ENCODE measurements at regions not wholly inside any gene's neighbourhood (a gene's known extent, or its start where the extent isn't known, plus 50 kb on each side); places are given as distances from the start of the nearest gene placed in this dataset.
"Not testable (repeated sequence)": the region's sequence is repeated elsewhere in the genome, so short reads cannot be mapped to it uniquely, and the experiment has no call there.

DNA sequence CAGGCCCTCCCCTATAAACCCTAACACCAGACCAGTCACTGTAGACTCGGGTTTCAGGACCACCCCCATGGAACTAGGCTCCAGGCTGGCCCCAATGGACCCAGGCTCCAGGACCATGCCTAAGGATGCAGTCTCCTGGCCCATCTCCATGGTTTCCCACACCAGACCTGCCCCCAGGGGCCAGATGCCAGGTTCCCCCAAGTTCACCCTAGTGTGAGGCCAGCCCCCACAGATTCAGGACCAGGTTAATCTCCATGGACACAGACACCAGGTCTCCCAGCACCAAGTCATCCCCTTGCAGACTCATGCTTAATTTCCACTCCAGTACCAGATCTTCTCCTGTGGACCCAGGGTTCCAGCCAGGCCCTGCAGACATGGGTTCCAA lies 103.8 kb upstream of the LANCL2 start:
- no peak for DNase-seq

DNA sequence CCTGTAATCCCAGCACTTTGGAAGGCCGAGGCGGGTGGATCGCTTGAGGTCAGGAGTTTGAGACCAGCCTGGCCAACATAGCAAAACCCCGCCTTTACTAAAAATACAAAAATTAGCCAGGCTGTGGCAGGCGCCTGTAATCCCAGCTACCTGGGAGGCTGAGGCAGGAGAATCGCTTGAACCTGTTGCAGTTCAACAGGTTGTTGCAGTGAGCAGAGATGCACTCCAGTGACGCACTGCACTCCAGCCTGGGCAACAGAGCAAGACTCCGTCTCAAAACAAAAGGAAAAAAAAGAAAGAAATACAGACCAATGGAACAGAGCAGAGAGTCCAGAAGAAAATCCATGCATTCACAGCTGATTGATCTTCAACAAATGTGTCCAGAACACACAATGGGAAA lies 99.8 kb upstream of the LANCL2 start:
- DNase-seq: not testable (repeated sequence)

DNA sequence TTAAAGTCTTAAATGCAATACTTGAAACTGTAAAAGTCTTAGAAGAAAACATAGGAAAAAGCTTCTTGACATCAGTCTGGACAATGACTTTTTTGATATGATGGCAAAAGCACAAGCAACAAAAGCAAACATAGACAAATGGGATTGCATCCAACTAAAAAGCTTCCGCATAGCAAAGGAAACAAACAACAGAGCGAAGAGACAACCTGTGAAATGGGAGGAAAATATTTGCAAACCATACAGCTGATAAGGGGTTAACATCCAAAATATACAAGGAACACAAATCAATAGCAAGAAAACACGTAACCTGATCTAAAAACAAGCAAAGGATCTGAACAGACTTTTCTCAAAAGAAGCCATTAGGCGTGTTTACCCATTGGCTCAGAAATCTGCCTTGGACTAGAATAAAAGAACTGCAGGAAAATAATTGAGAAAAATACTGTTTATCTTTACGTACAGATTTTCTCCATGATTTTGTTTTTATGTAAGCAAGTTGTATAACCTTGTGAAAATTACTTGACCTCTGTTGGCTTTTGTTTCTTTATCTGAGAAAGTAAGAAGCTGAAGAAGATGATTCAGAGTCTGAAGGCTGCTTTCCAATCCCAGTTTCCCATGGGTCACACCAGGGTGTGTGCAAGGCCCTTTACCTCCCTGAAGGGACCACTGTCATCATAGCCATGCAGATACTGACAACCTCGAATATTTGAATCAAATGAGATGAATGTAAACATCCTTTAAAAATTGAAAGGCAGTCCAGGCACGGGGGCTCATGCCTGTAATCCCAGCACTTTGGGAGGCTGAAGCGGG lies 99.1 kb upstream of the LANCL2 start:
- DNase-seq: no peak

DNA sequence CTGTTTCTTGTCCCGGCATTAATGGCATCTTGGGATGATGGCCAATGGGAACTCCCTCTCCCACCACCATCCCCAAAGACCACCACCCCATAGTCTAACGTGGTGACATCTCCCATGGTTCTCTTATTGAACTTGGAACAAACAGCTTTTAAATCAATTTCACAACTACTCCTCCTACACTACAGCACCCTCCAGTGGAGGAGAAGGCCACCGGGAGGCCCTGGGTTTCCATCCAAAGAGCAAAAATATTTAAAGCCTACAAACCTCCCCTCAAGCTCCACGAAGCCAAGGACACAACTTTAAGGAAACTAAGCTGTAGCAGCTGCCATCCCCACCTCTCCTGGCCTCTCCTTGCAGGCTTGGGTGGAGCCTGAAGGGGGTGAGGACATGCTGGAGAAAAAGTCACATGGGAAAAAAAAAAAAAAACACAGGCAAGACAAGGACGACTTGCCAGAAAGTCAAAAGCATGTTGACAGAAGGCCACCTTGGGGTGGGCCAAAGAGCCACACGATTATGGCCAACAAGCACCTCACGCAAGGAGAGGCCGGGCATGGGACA lies 94.0 kb upstream of the LANCL2 start:
- DNase-seq: no peak

DNA sequence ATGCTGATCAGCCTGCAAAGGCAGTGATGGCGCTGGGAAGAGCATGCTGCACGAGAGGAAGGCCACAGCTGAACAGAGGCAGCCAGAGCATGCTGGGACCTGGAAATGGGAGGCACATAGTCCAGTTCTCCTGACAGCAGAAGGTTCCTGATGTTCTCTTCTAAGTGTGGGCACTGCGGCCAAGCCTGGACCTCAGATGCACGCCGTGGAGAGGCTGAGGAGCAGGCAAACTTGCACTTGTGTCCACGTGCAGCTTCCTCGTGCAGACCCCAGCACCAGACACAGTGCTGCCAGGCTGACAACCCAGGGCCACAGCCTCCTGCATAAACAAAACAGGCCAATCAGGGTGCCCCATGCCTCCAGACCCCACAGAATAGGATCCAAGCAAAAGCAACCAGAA lies 93.5 kb upstream of the LANCL2 start:
- DNase-seq: no peak

DNA sequence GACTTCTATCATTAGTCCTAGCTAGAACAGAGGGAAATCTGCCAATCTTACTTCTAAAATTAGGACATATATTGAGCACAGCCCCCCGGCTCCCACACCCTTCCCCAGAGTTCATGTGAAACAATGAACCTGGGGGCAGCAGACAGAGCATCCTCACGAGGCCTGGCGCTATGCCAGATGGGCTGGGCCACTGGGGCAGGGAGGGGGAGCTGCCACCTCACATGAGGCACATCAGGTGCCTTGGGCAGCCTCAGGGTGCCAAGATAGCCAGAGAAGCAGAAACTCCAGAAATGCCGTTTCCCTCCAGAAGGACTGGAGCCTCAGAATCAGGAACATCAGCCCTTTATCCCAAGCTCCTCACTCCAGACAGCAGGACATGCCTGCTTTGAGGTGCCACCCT lies 92.8 kb upstream of the LANCL2 start:
- no peak for DNase-seq

DNA sequence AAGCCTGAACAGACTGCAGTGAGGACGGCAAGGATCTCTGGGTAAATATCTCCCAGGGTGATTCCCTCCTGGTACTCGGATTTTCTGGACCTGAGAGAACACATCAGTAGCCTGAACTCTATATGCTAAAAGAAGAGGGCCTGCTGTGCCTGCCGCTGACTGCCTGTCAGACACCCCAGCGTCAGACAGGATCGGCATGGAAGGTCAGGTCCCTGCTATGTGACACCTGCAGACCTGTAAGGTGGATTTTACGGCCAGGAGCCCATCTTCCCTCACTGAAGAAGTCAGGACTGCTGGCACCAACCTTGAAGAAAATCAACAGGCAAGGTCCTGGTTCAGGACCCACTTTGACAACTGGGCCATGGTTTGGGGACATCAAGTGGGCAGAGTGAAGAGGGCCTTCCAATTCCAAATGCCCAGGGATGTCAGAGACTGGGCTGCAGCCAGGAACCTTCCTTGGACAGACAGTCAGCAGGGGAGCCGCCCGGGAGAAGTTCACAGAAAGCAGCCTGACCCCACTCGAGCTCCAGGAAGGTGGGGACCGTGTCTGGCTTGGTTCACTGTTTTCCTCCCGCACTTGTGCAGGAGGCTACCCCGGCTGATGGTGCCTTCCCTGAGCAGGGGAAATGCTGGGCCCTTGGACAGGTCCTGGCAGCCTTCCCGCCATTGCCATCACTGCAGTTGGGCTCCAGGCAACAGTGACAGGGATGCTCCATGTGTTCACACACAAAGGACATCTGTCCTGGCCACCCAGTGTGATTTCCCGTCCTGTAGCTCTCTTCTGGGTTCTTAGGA lies 91.8 kb upstream of the LANCL2 start:
- DNase-seq: no peak

DNA sequence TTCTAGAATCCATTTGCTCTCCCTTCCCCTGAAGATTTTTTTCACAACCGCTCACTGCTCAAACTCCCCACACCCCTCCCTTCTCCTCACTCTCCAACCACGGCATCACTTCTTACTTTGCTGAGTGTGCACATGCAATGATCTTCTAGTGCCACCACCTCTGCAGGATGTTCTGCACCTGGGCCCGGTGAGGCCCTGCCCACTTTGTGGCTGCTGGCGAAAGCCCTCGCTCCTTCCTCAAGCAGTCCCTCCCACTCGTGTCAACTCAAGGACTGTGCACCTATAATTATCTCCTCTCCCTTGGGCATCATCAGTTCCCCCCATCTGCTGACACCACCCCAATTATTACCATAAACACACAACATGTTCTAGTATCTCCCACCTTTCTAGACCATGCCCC lies 91.0 kb upstream of the LANCL2 start:
- DNase-seq: no peak

DNA sequence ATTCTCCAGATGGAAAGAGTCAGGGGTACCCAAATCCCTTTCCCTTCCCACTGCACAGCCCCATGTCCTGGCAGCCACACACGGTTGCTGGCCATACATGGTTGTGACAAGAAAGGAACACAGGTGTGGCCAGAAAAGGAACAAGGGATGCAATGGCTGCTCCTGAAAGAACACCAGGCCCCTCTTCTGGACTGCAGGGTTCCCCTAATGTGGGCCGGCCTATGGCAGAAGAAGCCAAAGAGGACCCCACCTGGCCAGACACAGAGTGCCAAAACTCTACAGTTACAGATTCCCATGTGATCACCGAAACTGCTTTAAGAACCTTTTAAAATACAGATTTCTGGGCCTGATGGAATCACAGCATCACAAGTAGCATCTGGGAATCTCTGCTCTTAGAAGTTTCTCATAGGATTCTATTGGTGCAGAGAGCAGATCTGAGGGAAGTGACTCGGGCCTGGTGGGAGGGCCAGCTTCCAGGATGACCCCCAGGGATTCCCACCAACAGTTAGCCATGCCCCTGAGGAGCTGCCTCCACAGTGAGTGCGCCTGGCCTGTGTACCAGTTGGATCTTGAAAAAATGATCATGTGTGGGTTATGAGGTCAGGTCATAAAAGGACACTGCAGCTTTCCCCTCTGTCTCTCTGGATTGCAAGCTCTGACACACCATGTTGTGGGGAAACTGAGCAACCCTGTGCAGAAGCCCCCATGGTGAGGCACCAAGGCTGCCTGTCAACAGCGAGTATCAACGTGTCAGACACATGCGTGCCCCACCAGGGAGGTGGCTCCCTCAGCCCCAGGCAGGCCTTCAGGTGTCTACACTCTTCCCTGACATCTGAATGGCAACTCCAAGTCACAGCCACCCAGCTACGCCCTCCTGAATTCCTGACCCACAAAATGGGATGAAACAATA lies 89.6 kb upstream of the LANCL2 start:
- no peak for DNase-seq

DNA sequence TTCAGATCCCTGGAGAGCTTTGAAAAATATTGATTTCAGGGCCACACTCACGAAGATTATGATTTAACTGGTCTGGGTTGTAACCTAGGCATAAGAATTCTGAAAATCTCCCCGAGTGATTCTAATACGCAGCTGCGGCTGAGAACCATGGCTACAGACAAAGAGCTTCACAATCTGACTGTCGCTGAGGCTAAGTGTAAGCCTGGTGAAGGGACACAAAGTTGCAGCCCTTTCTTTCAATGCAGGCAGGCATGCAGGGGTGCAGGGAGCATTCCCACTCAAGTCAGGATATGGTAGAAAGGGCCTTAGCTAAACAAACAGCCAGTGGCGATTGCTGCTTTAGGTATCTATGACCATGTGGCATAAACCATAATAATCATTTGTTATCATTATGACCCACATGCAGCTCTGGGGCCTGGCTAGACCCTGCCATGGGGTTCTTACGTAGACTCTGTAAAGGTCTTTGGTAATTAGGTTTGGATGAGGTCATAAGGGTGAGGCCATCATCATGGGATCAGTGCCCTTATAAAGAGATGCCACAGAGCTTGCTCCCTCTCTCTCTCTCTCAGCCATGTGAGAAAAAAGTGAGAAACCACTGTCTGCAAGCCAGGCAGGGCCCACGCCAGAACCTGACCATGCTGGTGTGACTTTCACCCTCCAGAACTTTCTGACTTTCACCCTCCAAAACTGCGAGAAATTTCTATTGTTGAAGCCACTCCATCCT lies 88.4 kb upstream of the LANCL2 start:
- no peak for DNase-seq

DNA sequence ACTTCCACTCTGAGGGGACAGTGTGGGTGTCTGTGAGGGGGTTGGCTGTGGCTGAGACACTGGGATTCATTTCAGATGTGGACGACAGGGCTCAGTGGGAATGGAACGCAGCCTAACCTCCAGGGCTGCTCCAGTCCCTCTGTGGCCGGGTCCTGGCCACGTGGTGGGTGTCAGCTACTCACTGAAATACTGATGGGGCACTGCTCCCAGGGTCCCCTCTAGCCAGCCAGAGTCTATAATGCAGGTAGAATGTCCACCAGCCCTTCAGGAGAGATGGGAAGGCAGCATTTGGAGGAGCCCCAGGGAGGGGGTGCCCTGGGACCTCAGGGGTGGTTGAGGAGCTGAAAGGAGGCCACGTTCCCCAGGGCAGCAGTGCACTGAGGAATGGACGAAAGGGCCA lies 87.2 kb upstream of the LANCL2 start:
- no peak for DNase-seq

DNA sequence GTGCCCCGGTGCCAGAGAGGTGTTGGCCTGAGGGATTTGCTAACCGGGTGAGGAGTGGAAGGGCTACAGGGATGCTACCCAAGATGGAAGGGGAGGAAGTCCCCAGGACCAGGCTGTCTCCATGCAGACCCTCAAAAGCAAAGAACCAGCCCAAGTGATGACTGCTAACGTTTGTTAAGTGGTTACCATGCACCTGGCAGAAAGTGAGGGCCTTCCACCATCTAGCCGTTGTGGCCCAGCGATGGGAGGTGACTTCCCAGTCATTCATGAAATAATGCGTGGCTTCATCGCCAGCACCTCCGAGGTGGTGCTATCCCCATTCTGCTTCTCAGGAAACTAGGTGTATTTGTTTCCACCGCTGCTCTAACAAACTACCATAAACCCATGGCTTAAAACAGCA lies 86.8 kb upstream of the LANCL2 start:
- no peak for DNase-seq

DNA sequence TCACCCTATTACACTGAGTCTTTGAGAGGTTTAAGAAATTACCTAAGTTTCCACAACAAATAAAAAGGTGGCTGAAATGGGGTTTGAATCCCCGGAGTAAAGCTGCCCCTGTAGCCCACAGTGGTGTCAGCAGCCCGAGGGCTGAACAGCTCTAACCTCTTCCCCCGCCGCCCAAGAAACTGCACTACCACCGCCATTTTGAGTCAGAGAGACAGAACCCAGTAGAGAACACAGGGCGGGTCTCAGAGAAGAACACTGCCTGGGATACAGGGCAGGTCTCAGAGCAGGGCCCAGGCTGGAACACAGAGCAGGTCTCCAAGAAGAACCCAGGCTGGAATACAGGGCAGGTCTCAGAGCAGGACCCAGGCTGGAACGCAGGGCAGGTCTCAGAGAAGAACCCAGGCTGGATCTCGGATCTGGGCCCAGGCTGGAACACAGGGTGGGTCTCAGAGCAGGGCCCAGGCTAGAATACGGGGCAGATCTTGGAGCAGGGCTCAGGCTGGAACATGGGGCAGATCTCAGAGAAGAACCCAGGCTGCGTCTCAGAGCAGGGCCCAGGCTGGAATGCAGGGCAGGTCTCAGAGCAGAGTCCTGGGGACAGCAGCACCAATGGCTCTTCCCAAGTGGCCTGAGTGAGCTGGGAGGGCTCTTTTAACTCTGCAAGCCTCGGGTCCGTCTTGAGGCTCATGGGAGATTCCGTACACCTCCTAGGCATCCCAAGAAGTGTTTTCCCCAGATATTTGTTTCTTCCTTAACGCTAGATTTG lies 85.9 kb upstream of the LANCL2 start:
- no peak for DNase-seq

DNA sequence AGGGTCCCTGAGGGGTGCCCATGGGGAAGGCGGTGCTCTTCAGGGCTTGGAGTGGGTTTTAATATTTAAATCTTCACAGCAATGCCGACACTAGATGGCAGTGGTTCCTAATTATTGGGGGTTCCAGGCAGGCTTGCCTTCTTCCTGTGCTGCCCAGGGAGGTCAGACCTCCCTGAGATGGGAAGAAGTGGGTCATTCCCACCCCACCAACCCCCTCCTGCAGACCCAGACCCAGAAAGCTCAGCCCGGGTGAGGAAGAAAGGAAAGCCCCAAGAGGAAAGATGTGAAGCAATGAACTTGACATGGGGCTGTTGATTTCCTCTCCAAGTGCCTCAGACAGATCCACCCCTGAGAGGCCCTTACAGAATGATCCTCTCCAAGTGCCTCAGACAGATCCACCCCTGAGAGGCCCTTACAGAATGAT lies 85.1 kb upstream of the LANCL2 start:
- DNase-seq: peak in 45 of 56 donors; percentile 8 to 72 (median 34)

DNA sequence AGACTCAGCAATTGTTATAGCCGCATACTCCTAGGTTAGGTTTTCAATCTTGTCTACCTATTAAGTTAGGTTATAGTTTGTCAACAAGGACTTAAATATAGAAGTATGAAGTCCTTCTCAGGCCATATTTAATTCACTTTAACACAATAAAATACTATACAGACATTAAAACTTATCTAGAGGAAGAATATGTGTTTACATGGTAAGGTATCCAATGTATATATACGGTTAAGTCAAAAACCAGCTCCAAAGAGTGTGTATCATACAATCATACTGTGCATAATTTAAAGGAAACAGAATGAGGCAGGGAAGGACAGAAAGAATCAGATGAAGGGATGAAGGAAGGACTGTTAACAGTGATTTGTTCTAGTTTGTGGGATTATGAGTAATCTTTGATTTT lies 79.5 kb upstream of the LANCL2 start:
- DNase-seq: no peak

DNA sequence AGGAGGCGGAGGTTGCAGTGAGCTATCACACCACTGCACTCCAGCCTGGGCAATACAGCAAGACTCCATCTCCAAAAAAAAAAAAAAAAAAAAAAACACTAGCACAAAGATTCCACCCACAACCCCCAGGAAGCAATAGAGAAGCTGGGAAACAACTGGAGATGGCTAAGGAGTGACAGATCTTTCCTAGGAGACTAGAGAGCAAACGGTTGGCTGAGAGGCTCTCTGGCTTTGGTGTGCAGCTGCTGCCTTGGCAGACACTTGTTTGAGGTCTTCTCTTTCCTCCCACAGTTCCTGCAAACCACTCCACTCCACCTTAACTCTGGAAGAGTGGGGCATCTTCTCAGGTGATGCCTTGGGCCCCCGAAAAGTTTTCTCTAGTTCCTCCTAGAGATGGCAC lies 78.5 kb upstream of the LANCL2 start:
- DNase-seq: no peak

DNA sequence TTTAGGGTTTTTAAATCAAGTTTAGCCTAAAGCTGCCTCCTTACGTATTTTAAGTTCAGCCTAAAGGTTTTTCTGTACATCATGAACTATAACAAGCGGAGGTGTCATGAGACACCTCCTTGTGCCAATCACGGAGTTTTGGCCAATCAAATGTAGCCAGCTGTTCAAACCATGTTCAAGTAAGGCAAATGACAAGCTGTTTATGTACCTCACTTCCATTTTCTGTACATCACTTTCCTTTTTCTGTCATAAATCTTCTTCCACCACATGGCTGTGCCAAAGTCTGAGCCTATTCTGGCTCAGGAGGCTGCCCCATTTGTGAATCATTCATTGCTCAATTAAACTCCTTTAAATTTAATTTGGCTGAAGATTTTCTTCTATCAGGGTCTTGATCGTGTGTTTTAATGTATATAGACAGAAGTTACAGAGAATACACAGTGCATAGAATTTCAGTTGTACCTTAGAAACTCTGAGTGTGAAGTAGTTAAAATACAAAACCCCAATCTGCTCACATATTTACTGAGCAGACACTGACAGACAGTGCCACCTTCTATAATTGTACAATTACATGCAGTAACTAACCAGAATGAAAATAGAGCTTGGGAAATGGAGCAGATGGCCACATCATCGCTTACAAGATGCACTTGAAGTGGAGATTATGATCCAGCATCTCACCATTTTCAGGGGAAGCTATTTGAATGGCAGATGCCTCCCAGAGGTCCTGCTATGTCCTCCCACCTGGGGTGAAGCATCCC lies 76.9 kb upstream of the LANCL2 start:
- DNase-seq: no peak

DNA sequence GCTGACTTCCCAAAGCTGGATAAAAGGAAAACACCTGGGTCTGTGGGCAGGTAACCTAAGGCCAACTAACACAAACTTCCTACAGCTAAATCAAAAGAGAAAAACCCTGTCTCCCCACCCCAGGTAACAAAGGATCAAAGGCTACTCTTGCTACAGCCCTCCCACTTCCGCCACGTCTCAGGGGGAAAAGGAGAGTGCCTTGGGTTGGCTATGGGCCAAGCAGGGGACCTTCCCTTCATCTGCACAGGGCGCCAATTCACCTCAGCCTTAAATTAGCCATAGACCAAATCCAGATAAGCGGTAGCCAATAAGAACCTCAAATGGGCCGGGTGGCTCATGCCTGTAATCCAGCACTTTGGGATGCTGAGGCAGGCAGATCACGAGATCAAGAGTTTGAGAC lies 69.1 kb upstream of the LANCL2 start:
- DNase-seq: no peak

DNA sequence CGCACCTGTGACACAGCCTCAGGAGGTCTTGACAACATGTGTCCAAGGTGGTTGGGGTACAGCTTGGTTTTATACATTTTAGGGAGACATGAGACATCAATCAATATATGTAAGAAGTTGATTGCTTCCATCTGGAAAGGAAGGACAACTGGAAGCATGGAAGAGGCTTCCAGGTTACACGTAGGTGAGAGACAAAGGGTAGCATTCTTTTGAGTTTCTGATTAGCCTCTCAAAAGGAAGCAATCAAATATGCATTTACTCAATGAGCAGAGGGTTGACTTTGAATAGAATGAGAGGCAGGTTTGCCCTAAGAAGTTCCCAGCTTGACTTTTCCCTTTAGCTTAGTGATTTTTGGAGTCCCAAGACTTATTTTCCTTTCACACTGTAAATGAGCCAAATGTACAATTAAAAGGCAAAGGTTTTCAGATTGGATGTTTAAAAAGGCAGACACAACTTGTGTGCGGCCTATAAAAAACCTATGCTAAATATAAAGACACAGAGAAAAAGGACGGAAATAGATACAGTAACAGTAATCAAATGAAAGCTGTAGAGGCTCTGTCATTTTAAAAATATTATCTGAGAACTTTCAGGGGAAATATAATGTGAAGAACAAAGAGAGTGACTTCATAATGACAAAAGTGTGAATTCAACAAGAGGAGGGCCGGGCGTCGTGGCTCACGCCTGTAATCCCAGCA lies 65.7 kb upstream of the LANCL2 start:
- no peak for DNase-seq

All from nucleus accumbens (tissue), 56 donors.